Effector CD8-positive, alpha-beta T cell (primary cell): ENCODE measurements at regions not wholly inside any gene's neighbourhood (a gene's known extent, or its start where the extent isn't known, plus 50 kb on each side); places are given as distances from the start of the nearest gene placed in this dataset.
"Not testable (repeated sequence)": the region's sequence is repeated elsewhere in the genome, so short reads cannot be mapped to it uniquely, and the experiment has no call there.

Source experiments
- DNase-seq: peaks from one replicate; lab custom pipeline; 2025; lab: John Stamatoyannopoulos, UW

DNA sequence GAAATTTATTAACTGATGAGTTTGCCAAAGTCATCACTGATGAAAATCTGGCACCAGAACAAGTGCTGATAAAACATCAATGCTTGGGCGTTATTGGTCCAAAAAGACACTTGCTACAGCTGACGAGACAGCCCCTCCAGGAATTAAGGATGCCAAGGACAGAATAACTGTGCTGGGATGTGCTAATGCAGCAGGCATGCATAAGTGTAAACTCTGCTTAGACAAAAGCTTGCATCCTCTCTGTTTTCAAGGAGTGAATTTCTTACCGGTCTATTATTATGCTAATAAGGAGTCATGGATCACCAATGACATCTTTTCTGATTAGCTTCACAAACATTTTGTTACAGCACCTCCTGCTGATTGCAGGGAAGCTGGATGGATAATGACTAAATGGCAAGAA is 402.0 kb downstream of the LTN1 start:
- no peak for DNase-seq

- no peak for DNase-seq
Observed at GRCh38 chr21:28590026-28590425, 402.7 kb downstream of the LTN1 start.

DNA sequence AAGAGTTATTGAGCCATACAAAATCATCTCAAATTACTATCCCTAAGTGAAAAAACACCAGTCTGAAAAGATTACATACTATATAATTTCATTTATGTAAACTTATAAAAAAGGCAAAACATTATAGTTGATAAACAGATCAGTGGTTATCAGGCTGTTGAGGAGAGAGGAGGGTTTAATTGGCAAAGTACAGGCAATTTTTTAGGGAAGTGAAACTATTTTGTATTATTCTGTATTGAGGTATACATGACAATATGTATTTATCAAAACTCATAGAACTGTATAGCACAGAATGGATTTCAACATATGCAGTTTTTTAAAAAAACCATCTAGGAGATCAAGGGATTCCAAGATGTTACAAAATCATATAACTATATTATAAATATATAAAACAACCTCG is 403.7 kb downstream of the LTN1 start:
- DNase-seq, result no peak

GRCh38 chr21:28587748-28588147 is 404.9 kb downstream of the LTN1 start:
- no peak for DNase-seq

GRCh38 chr21:28581976-28582375 is 410.7 kb downstream of the LTN1 start:
- no peak for DNase-seq

DNA sequence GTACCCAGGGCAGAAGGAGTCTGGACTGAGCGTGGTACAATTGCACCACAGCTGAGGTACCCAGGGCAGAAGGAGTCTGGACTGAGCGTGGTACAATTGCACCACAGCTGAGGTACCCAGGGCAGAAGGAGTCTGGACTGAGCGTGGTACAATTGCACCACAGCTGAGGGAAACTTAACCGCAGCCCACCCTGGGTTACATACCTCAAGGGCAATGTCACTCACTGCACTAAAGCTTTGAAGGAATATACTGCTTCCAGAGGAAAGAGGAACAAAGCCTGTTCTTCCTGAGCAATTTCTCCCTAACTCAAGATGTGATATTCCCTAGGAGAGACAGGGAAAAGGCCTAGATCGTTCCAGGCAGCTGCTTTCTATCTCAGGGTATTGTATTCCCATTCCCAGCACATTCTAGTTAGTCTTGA is 411.4 kb downstream of the LTN1 start:
- DNase-seq, result not testable (repeated sequence)

DNA sequence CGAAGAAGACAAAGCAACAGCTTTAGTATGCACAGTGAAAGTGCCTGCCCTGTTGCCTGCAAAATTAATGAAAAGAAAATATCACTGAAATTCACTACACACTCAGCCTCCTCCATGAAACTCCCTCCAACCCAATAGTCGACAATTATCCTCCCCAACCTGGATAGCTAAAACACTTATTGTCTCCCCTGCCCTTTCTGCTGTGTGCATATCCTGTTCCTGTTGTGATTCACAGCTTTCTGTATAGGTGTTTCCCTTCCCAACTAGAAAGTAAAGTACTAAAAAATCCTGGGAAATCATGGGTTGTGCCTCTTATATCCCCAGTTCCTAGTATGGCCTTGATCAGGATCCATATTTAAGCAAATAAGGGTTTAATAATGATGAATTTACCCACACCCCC is 412.1 kb downstream of the LTN1 start:
- no peak for DNase-seq

- DNase-seq, result no peak
Observed at GRCh38 chr21:28579986-28580550, 412.6 kb downstream of the LTN1 start.

- DNase-seq, result no peak
Observed at GRCh38 chr21:28568692-28569091, 424.0 kb downstream of the LTN1 start.

DNA sequence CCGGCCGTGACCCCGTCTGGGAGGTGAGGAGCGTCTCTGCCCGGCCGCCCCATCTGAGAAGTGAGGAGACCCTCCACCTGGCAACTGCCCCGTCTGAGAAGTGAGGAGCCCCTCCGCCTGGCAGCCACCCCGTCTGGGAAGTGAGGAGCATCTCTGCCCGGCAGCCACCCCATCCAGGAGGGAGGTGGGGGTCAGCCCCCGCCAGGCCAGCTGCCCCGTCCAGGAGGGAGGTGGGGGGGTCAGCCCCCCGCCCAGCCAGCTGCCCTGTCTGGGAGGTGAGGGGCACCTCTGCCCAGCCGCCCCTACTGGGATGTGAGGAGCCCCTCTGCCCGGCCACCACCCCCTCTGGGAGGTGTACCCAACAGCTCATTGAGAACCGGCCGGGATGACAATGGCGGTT is 428.7 kb downstream of the LTN1 start:
- not testable (repeated sequence) for DNase-seq

GRCh38 chr21:28561772-28562171 is 430.9 kb downstream of the LTN1 start:
- DNase-seq, result no peak

- no peak for DNase-seq
Observed at GRCh38 chr21:28554660-28555475, 437.8 kb downstream of the LTN1 start.

DNA sequence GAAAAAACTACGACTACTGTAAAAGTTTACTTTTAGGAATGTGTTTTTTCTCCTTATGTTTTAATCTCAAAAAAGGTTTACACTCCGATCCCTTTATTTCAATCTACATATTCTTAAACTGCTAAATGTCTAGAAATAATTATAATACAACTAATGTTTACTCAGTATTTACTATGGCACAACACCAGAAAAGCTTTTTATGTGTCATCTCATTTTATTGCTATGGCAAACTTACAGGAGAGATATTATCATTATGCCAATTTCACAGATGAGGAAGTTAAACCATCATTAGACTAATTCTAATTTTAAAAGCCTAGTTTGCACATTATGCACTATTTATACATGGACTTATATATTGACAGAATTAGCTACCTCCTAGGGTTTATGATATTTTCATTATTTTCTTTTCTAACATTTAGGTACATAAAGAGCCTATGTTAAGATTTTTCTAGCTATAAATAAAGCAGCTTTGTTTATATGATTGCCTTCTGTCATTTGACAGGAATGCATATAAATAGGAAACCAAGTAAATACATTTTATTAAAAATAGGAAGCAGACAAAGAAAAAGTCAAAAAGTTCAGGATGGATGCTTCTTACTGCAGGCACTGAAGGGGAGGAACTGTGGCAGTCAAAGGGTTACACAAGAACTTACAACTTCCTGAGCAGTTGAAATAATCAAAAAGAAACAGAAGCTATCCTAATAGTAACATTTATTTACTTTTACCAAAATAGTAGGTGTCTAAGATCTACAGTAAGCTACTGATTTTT is 442.4 kb downstream of the LTN1 start:
- no peak for DNase-seq

DNA sequence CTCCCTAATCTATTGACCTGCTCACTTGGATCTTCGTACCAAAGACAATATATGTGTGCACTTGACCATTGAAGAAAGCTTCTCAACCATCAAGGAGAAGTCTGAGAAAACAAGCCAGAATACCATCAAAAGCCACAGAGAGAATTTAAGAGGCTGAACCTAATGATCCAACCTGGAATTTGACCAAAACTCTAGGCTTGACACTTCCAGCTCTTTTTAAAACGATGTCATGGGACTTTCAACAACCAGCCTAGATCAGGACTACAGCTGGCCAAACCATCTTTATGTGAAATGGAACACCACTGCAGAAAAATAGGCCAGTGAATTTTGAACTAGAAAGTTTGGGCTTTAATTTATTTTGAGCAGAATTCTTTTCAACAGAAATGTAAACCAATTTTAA is 444.4 kb downstream of the LTN1 start:
- no peak for DNase-seq

GRCh38 chr21:28547766-28548165 is 444.9 kb downstream of the LTN1 start:
- DNase-seq, result no peak

GRCh38 chr21:28543975-28544374 is 448.7 kb downstream of the LTN1 start:
- no peak for DNase-seq

DNA sequence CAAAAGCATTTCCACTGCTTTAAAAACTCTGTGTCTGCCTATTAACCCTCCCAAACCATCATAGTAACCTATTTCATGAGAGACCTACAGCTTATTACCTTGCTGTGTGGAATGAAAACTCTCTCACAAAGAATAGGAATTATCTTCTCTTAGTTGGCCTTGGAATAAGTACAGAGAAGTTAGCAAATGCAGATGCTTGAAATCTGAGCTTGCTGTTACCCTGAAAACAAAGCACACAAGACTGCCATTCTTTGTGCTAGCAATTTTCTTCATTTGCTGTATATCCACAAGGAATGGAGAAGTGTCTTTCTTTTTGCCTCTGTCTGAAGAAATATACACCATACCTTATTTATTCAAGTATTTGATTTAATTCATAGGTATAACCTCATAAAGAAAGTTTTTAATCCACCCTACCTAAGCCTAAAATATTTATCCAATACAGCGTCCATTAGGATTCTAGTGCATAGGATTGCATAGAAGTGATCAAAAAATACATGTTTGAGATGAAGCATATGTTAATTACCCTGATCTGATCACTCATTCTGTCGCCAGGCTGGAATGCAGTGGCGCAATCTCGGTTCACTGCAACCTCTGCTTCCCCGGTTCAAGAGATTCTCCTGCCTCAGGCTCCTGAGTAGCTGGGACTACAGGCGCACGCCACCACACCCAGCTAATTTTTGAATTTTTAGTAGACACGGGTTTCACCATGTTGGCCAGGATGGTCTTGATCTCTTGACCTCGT is 451.1 kb downstream of the LTN1 start:
- no peak for DNase-seq

DNA sequence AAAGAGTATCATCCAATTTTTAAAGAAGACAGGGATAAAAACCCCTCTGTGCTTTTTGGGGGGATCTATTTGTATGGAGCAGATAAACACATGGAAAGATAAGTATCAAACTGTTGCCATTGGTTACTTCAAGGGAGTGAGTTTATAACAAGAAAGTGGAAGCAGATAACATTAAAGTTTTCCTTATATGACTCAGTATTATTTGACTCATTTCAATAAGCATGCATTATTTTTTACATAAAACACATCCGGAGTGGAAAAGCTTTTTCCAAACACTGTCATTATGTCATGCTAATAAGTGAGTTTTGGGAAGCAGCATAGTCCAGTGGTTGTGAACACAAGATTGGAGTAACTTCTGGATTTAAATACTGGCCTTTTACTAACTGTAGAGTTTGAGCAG is 452.2 kb downstream of the LTN1 start:
- DNase-seq, result no peak

GRCh38 chr21:28539623-28539988 is 453.1 kb downstream of the LTN1 start:
- no peak for DNase-seq

GRCh38 chr21:28538987-28539622 is 453.6 kb downstream of the LTN1 start:
- DNase-seq, result no peak

GRCh38 chr21:28537371-28538079 is 455.2 kb downstream of the LTN1 start:
- no peak for DNase-seq
